ENCODE measurements at regions not wholly inside any gene's neighbourhood (a gene's known extent, or its start where the extent isn't known, plus 50 kb on each side); places are given as distances from the start of the nearest gene placed in this dataset.

DNA sequence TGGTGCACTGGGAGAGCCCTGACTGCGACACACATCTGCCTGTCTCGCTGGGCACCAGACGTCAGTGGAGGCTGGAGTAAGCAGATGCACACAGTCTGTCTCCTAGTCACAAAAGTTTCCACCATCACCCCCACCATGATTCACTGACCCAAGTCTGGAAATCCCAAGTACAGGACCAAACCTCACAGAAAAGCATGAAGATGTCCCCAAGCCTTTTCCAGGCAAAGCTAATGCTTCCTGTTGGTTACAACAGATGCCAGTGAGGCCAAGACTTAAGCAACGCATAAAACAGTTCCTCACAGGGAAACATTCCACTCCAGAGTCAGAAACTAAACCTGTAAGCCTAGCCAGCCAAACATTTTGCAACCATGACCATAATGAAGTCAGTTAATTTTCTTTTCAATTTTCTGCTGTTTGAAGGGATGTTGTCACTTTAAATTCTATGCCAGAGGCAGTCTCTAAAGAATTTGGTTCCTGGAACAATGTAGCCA, 259.3 kb upstream of the SLC30A5 start:
- CTCF ChIA-PET, result no interaction called here
- Mint-ChIP-seq H3K27me3 (peaks cover 19% of the 10 kb centered on the region), H3K4me1 (no peaks in the 10 kb centered on the region), H3K27ac (no peak overlapping the region), H3K4me3 (no peak overlapping the region), H3K9me3 (ENCODE audit: insufficient read depth) (peaks cover 2% of the 10 kb centered on the region)
- WGBS (ENCODE audit: insufficient coverage), result 93% methylated on average over 4 of the region's 4 CpGs
- no peak overlapping the region for H2AFZ ChIP-seq (ENCODE audit: insufficient read depth, low read depth, low read length, poor library complexity, severe bottlenecking)
- no peaks in the 10 kb centered on the region for H4K20me1 ChIP-seq (ENCODE audit: control insufficient read depth, insufficient read depth, low read length, poor library complexity, severe bottlenecking)
- POLR2A ChIA-PET, result no interaction called here
- H3K27me3 ChIP-seq (replicated peaks in 1 of 4; ENCODE audit: control extremely low read depth in 1 of 4, control insufficient read depth in 3 of 4, insufficient read depth in 4 of 4, low read length in 3 of 4), result no peaks in the 10 kb centered on the region
- no peak overlapping the region for H3K4me3 ChIP-seq (ENCODE audit: control extremely low read depth in 1 of 5, extremely low read depth in 1 of 5, insufficient read depth in 1 of 5, low read depth in 2 of 5, low read length in 4 of 5)
- ATAC-seq (ENCODE audit: low read depth) (no peak), DNase-seq (no peak)
- TF ChIP-seq EZH2 (IDR thresholded peaks at IDR 0.05; ENCODE audit: borderline replicate concordance, insufficient read depth, low read depth, low read length, poor library complexity, severe bottlenecking), result no peak
- TF ChIP-seq, protein P1, sequence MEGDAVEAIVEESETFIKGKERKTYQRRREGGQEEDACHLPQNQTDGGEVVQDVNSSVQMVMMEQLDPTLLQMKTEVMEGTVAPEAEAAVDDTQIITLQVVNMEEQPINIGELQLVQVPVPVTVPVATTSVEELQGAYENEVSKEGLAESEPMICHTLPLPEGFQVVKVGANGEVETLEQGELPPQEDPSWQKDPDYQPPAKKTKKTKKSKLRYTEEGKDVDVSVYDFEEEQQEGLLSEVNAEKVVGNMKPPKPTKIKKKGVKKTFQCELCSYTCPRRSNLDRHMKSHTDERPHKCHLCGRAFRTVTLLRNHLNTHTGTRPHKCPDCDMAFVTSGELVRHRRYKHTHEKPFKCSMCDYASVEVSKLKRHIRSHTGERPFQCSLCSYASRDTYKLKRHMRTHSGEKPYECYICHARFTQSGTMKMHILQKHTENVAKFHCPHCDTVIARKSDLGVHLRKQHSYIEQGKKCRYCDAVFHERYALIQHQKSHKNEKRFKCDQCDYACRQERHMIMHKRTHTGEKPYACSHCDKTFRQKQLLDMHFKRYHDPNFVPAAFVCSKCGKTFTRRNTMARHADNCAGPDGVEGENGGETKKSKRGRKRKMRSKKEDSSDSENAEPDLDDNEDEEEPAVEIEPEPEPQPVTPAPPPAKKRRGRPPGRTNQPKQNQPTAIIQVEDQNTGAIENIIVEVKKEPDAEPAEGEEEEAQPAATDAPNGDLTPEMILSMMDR (IDR thresholded peaks at IDR 0.05), result no peak
- H3K36me3 ChIP-seq (replicated peaks in 1 of 2; ENCODE audit: control extremely low read depth in 1 of 2, control insufficient read depth in 1 of 2, extremely low read depth in 1 of 2, insufficient read depth in 2 of 2, low read length in 1 of 2), result no peaks in the 10 kb centered on the region
- H3K9ac ChIP-seq (ENCODE audit: low read length), result no peak overlapping the region
- no peaks in the 10 kb centered on the region for H3K79me2 ChIP-seq (ENCODE audit: control insufficient read depth, insufficient read depth, low read length)
- intact Hi-C loops (cut with micrococcal nuclease), result no loop called here
- H3K4me1 ChIP-seq (ENCODE audit: control insufficient read depth in 2 of 2, insufficient read depth in 2 of 2, low read length in 2 of 2), result no peaks in the 10 kb centered on the region
- no peak overlapping the region for H3K27ac ChIP-seq (ENCODE audit: low read length in 2 of 2)
- no peak overlapping the region for H3K4me2 ChIP-seq (replicated peaks; ENCODE audit: low read depth, low read length, poor library complexity, severe bottlenecking)
- H3K9me3 ChIP-seq (ENCODE audit: control extremely low read depth in 1 of 3, control insufficient read depth in 2 of 3, insufficient read depth in 1 of 3, low read length in 2 of 3), result no peaks in the 10 kb centered on the region

DNA sequence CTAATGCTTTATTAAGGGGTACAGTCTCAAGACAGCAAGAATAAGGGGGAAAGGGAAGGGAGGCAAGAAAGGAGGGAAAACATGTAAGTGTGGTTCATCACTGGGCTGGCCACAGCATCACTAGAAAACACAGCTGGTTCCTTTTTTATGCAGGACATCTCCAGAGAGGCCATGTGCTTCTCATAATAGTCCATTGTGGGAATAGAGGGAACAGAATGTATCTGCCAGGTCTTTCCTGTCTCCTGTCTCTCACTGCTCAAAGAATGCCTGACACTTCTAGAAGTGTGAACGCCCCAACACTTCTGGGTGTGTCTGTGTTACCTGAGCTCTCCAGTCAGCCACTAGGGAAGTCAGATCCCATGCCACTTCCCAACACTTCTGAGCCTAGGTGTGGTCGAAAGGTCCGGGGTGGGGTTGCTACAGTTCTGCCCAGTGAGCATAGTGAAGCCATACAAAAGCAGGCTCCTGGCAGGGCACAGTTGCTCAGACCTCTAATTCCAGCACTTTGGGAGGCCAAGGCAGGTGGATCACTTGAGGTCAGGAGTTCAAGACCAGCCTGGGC, 255.6 kb upstream of the SLC30A5 start:
- TF ChIP-seq, protein P1 (IDR thresholded peaks at IDR 0.05), result no peak
- TF ChIP-seq EZH2 (IDR thresholded peaks at IDR 0.05; ENCODE audit: borderline replicate concordance, insufficient read depth, low read depth, low read length, poor library complexity, severe bottlenecking), result no peak
- 87% methylated on average over 3 of the region's 3 CpGs for WGBS (ENCODE audit: insufficient coverage)
- Histone ChIP-seq H3K9me3 (ENCODE audit: control extremely low read depth in 1 of 3, control insufficient read depth in 2 of 3, insufficient read depth in 1 of 3, low read length in 2 of 3) (no peaks in the 10 kb centered on the region), H3K36me3 (replicated peaks in 1 of 2; ENCODE audit: control extremely low read depth in 1 of 2, control insufficient read depth in 1 of 2, extremely low read depth in 1 of 2, insufficient read depth in 2 of 2, low read length in 1 of 2) (no peaks in the 10 kb centered on the region), H3K4me1 (ENCODE audit: control insufficient read depth in 2 of 2, insufficient read depth in 2 of 2, low read length in 2 of 2) (no peaks in the 10 kb centered on the region), H3K4me2 (replicated peaks; ENCODE audit: low read depth, low read length, poor library complexity, severe bottlenecking) (no peak overlapping the region), H3K4me3 (ENCODE audit: control extremely low read depth in 1 of 5, extremely low read depth in 1 of 5, insufficient read depth in 1 of 5, low read depth in 2 of 5, low read length in 4 of 5) (no peak overlapping the region), H3K27me3 (replicated peaks in 1 of 4; ENCODE audit: control extremely low read depth in 1 of 4, control insufficient read depth in 3 of 4, insufficient read depth in 4 of 4, low read length in 3 of 4) (peaks cover 0 to 2% (median 0%) of the 10 kb centered on the region in 4 experiments), H3K27ac (ENCODE audit: low read length in 2 of 2) (no peak overlapping the region), H3K79me2 (ENCODE audit: control insufficient read depth, insufficient read depth, low read length) (no peaks in the 10 kb centered on the region), H2AFZ (ENCODE audit: insufficient read depth, low read depth, low read length, poor library complexity, severe bottlenecking) (no peak overlapping the region), H3K9ac (ENCODE audit: low read length) (no peak overlapping the region), H4K20me1 (ENCODE audit: control insufficient read depth, insufficient read depth, low read length, poor library complexity, severe bottlenecking) (no peaks in the 10 kb centered on the region)
- DNase-seq, result no peak
- H3K27ac Mint-ChIP-seq, result no peak overlapping the region
- POLR2A ChIA-PET, result no interaction called here
- peaks cover 12% of the 10 kb centered on the region for H3K27me3 Mint-ChIP-seq
- CTCF ChIA-PET, result no interaction called here
- intact Hi-C loops (cut with micrococcal nuclease), result no loop called here
- H3K4me1 Mint-ChIP-seq, result no peaks in the 10 kb centered on the region
- H3K9me3 Mint-ChIP-seq (ENCODE audit: insufficient read depth), result no peaks in the 10 kb centered on the region
- no peak for ATAC-seq (ENCODE audit: low read depth)
- H3K4me3 Mint-ChIP-seq, result no peak overlapping the region
